ENCODE measurements at regions not wholly inside any gene's neighbourhood (a gene's known extent, or its start where the extent isn't known, plus 50 kb on each side); places are given as distances from the start of the nearest gene placed in this dataset.
"Not testable (repeated sequence)": the region's sequence is repeated elsewhere in the genome, so short reads cannot be mapped to it uniquely, and the experiment has no call there.

DNA sequence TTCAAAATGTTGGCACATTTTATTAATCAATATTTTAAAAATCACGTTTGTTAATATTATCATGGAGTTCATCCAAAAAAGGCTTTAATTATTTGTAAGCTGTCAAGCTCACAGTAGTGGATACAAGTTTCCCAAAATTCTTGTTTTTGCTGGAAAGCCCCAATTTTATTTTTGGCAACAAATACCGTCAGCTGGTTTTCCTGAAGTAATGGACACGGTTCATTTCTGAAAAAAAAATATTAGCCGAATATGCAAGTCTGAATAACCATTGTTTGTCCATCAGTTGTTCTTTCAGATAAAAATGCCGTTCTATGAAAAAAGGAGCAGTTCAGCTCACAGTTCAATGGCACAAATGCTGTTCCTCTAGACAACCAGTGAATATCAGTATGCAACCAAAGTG lies 101.5 kb upstream of the RAI14 start:
- DNase-seq (ENCODE audit: low read depth in 2 of 2), result no peak

DNA sequence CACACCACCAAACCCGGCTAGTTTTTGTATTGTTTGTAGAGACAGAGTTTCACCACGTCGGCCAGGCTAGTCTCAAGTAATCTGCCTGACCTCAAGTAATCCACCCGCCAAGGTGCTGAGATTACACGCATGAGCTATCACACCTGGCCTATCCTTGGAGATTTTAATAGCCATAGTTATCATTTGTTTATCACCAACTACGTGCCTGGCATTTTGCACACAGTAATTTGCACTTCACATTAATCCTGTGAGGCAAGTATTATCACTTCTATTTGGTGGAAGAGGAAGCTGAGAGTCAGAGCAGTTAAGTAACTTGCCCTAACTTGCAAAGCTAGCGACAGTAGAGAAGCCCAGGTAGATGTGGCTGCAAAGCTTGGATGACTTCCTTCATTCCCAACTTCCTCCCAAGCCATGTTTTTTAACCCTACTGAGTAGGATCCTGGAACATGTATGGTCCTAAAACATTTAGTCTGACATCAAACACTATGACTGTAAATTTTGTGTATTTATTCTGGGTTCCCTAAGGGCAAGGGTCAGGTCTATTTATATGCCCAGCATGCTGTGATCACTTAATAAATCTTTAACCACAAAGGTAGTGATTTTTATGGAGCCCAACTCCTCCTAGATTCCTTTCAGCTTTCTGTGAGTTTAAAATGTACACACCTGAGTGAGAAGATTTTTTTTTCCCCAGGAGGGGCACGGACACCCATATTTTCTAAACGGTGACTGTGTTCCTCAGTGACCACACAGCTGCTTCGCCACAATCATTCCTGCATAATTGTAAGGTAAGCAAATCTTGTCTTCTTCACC lies 100.2 kb upstream of the RAI14 start:
- DNase-seq (ENCODE audit: low read depth in 2 of 2), result no peak

- DNase-seq (ENCODE audit: low read depth in 2 of 2), result no peak
Observed at GRCh38 chr5:34556509-34556782, 99.7 kb upstream of the RAI14 start.

GRCh38 chr5:34561581-34561980 lies 94.5 kb upstream of the RAI14 start:
- DNase-seq (ENCODE audit: low read depth in 2 of 2), result not testable (repeated sequence)

DNA sequence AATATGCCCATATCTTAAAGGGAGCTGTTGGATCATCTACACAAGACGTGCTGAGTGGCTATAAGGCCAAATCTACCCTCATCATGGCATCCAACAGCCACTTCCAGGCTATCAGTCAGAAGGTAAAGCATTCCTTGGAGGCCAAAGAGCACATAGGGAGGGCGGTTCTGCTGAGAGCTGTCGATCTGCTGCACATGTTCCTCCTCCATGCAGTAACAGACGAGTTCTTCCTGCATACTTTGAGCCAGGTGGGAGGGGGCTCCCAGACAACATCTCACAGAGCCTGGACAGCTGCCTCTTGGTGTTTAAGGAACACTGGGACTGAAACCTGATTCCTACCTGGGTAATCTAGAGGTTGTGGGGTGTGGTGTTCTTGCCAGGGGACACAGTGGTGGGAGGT lies 93.3 kb upstream of the RAI14 start:
- no peak for DNase-seq (ENCODE audit: low read depth in 2 of 2)

- DNase-seq (ENCODE audit: low read depth in 2 of 2), result no peak
Observed at GRCh38 chr5:34563269-34563668, 92.9 kb upstream of the RAI14 start.

DNA sequence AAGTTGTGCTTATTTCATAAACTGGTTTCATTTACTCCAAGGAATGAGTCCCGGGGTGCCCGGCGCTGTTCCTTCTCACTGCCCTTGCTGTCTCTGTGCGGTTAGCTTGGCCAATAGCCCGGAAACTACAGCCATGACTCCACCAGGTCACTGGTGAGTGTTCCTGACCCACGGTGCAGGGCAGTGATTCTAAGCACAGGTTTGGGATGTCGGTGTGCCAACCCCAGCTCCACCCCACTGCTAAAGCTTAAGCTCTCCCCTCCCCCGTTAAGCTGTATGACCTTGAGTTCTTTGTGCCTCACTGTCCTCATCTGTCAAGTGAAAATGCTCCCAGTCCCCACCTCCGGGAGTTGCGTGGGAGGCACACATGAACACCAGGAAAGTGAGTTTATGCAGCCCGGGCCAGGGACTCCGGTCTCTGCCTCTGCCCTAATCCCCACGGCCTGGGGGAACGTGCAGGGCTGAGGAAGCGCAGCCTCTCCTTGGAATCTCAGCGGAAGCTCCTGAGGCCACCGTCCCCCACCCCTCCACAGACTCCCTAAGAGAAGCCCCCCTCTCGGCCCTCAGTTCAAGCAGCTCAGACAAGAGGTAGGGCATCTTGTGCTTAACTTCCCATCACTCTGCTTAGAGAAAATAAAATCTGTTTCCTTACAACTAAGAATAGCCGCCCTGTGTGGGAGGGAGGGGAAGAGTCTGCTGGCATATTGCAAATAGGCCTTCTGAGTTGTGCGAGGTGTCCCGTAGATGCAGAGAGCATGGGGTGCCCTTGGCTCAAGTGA lies 92.0 kb upstream of the RAI14 start:
- no peak for DNase-seq (ENCODE audit: low read depth in 2 of 2)

- no peak for DNase-seq (ENCODE audit: low read depth in 2 of 2)
Observed at GRCh38 chr5:34564710-34565235, 91.4 kb upstream of the RAI14 start.

GRCh38 chr5:34570143-34570542 lies 86.0 kb upstream of the RAI14 start:
- no peak for DNase-seq (ENCODE audit: low read depth in 2 of 2)

GRCh38 chr5:34570721-34571676 lies 85.1 kb upstream of the RAI14 start:
- no peak for DNase-seq (ENCODE audit: low read depth in 2 of 2)

DNA sequence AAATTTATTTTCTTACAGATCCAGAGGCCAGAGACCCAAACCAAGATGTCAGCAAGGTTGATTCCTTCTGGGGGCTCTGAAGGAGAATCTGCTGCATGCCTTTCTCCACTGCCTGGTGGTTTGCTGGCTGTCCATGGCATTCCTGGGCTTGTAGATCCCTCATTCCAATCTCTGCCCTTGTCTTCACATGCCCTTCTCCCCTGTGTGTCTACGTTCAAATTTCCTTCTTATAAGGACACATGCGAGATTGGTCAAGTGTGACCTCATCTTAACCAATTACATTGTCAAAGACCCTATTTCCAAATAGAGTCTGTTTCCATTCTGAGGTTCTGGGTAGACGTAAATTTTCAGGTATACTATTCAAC lies 84.5 kb upstream of the RAI14 start:
- DNase-seq (ENCODE audit: low read depth in 2 of 2), result no peak

DNA sequence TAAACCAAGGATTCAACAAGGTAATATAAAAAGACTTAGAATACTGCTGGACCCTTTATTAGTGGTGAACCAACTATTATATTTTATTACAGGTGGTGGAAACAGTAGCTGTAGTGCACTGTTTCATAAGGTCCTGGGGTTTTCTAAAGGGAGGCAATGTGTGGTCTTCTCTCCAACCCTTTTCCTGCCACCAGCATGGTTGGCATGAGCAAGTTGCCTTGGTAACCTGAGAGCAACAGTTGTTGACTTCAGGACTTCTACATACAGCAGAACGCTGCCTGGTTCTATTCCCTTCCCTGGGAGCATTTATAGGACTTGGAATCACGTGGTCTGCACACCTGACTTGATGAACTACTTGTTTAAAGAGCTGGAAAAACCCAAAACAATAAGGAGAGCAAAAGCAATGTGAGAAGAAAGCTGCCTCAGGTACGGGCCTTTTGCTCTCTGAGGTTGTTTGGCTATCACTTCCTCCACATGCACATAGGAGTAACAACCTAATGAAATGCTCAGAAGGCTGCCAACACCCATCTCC lies 81.1 kb upstream of the RAI14 start:
- no peak for DNase-seq (ENCODE audit: low read depth in 2 of 2)

DNA sequence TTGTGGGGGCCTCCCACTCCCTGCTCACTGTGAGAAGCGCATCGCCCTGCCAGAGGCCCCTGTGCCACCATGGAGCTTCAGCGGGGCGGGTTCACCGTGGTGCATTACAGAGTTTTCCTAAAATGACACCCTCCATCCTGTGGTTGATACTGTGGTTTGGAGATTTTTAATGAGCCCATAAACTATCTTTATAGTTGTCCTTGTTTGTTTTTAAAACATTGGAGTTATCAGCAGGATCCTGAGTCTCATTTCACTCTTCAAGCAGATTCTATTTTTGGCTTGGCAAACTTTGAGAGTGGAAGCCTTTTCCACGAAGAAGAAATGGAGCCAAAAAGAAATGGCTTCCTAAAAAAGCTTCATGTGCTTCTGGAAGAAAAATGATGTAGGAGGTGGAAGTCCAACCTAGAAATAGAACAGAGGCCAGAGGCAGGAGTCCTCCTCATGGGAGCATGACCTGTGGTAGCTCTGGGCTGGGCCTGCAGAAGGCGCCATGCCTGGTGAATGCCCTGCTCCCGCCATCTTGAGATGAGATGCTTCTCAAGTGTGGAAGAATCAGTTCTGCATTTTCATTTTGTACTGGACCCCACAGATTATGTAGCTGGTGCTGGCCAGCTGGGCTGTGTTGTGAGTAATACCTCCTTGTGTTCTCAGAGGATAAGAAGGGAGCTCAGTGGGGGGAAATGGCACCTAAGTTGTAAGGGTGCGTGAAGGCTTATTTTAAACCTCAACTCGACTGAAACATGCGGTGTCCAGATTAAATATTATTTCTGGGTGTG lies 79.0 kb upstream of the RAI14 start:
- no peak for DNase-seq (ENCODE audit: low read depth in 2 of 2)

DNA sequence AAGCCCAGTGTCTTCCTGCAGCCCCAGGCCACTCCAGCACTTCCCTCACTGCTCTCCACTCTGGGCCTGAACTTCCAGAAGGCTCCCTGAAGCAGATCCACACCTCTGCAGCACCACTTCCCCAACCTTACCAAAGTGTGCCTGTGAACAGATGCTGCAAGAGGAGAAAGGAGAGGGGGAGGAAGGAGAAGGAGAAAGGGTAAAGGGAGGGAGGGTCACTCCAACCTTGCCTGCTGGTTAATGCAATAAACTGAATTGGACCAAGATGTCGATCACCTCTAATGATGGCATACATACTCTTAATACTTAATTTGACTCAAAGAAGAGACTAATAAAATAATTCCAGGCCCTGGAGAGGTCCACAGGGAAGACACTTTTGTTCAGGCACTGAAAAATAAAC lies 77.2 kb upstream of the RAI14 start:
- DNase-seq (ENCODE audit: low read depth in 2 of 2), result no peak

GRCh38 chr5:34580983-34581382 lies 75.1 kb upstream of the RAI14 start:
- no peak for DNase-seq (ENCODE audit: low read depth in 2 of 2)

DNA sequence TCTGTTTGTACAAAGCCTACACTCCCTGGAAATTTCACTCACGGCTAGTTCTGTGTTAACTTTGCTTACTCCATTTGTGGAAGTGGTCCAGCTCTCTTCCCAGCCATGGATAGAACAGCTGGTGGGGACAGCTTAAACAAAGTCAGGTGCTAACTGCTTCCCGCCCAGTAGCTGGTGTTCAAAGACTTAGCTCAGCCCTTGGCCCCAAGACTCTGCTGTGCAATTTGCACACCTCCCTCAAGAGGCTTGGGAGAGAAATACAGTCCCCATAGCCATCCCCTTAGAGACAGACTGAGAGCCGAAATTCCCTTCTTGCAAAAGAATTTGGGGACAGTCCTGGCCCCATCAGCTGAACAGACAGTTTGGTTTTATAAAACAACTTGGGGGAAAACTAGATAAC lies 73.8 kb upstream of the RAI14 start:
- no peak for DNase-seq (ENCODE audit: low read depth in 2 of 2)

- no peak for DNase-seq (ENCODE audit: low read depth in 2 of 2)
Observed at GRCh38 chr5:34583167-34583566, 73.0 kb upstream of the RAI14 start.

- no peak for DNase-seq (ENCODE audit: low read depth in 2 of 2)
Observed at GRCh38 chr5:34584165-34584564, 72.0 kb upstream of the RAI14 start.

DNA sequence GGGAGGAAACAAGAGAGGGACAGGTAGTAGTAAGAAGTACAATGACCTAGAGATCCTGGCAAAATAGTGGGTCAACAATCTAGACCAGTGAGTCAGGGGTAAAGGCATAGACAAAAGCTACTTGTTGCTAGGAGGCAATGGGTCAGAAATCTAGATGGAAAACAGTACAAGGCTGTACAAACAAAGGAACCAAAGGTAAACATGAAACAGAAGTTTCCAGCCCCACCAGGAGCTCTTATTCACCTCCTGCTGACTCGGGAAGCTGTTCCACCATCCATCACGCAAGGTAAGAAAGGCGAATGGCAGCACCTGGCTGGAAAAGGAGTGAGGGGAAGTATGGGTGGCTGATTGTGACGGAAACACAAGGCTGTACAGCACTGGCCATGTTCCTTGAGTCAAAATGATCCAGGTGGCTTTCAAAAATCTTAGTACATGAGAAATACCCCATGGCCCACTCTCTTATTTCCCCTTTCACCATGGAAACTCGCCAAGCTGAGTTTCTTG lies 70.5 kb upstream of the RAI14 start:
- DNase-seq (ENCODE audit: low read depth in 2 of 2), result no peak

DNA sequence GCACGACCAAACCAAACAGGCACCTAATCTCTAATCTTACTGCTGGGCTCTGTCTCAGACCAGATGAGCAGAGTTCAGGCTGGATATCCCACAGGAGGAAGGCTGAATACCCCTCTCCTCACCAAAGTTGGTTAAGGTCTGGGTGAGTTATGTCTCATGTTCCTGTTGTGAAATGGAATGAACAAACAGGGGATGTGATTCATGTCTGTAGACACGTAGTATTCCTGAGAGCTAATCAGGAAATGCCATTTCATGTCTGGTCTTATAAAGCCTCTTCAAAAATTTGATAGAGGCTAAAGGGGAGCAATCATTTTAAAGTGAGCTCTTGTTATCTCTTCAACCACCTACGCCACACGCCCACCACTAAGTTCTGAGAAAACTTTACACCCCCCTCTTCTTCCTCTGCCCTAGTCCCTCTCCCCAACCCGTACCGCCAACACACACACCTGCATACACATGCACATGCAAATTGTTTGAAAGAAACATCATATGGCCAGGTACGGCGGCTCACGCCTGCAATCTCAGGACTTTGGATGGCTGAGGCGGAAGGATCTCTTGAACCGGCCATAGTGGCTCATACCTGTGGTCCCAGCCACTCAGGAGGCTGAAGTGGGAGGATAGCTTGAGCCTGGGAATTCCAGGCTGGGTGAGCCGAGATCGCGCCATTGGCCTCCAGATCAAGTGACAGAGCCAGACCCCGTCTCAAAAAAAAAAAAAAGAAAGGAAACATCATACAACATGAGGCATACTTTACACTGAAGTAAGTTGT lies 69.8 kb upstream of the RAI14 start:
- DNase-seq (ENCODE audit: low read depth in 2 of 2), result no peak
